WTC11 (cell line): ENCODE measurements at regions not wholly inside any gene's neighbourhood (a gene's known extent, or its start where the extent isn't known, plus 50 kb on each side); places are given as distances from the start of the nearest gene placed in this dataset.

Experiments used
- TEAD4 ChIP-seq: sonication (generic); formaldehyde crosslinking; IDR thresholded peaks from 2 replicates; pipeline ENCODE4 v1.8.0; 2022; ENCODE audit warnings: mild to moderate bottlenecking, missing genetic modification reagents
- TF ChIP-seq, protein P1 (sequence below): fragments of 200-600 bp; IDR thresholded peaks from 2 replicates; pipeline ENCODE4 v1.8.0; 2022; ENCODE audit warnings: antibody characterized with exemption

DNA sequence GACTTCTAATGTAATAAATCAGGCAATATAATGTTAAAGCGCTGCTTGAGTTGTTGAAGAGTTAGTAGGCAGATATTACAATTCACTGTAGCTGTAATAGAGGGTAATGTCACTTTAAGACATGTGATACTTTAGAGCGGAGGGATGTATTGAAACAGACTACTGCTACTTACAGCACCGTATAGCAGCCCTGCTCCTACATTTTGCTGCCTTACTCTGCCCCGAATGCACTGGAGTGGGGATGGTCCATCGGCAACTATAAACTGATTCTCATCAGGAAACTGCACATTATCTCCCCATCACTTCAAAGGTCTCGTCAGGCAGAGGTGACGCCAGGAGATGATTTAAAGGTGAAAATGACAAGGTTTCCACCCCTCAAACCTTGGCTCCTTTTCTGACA, 349.7 kb upstream of the SUCLG2 start:
- TF ChIP-seq, protein P1, sequence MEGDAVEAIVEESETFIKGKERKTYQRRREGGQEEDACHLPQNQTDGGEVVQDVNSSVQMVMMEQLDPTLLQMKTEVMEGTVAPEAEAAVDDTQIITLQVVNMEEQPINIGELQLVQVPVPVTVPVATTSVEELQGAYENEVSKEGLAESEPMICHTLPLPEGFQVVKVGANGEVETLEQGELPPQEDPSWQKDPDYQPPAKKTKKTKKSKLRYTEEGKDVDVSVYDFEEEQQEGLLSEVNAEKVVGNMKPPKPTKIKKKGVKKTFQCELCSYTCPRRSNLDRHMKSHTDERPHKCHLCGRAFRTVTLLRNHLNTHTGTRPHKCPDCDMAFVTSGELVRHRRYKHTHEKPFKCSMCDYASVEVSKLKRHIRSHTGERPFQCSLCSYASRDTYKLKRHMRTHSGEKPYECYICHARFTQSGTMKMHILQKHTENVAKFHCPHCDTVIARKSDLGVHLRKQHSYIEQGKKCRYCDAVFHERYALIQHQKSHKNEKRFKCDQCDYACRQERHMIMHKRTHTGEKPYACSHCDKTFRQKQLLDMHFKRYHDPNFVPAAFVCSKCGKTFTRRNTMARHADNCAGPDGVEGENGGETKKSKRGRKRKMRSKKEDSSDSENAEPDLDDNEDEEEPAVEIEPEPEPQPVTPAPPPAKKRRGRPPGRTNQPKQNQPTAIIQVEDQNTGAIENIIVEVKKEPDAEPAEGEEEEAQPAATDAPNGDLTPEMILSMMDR = no peak
- TF ChIP-seq TEAD4 (CRISPR knock-in tag) = no peak
